DND-41 (cell line): ENCODE measurements at regions not wholly inside any gene's neighbourhood (a gene's known extent, or its start where the extent isn't known, plus 50 kb on each side); places are given as distances from the start of the nearest gene placed in this dataset.

Experiments used
- ATAC-seq: fragments of 200-7000 bp; cut with Tn5 transposase; 3 replicates; pipeline ENCODE4 v1.9.1; 2021; ENCODE audit warnings: low read depth; ENCODE audit not compliant: insufficient read depth
- DNase-seq: peaks from one replicate; pipeline ENCODE4 v3.0.0-alpha.2; 2020
- H2AFZ ChIP-seq: 2 replicates; pipeline ENCODE4 v1.6.0; 2012; ENCODE audit warnings: low read depth, low read length
- H3K27ac ChIP-seq: 2 replicates; pipeline ENCODE4 v1.5.1; 2012; ENCODE audit warnings: low read length, inconsistent platforms
- H3K27me3 ChIP-seq: fragments of 200-600 bp; sonication (generic); 2 replicates; pipeline ENCODE4 v1.6.0; 2012; ENCODE audit warnings: low read length, mild to moderate bottlenecking, inconsistent platforms; ENCODE audit not compliant: insufficient read depth, poor library complexity
- H3K36me3 ChIP-seq: 2 replicates; pipeline ENCODE4 v1.5.1; 2012; ENCODE audit warnings: low read length, inconsistent platforms; ENCODE audit not compliant: insufficient read depth
- H3K4me1 ChIP-seq: 2 replicates; pipeline ENCODE4 v1.5.1; 2012; ENCODE audit warnings: mild to moderate bottlenecking, low read length; ENCODE audit not compliant: insufficient read depth
- H3K4me2 ChIP-seq: 2 replicates; pipeline ENCODE4 v1.6.0; 2012; ENCODE audit warnings: mild to moderate bottlenecking, moderate library complexity, low read length, inconsistent platforms; ENCODE audit not compliant: insufficient read depth
- H3K4me3 ChIP-seq, 2 experiments: fragments of 200-600 bp in 1 of 2; shearing (Covaris generic) in 1 of 2; 2 replicates each; pipeline ENCODE4 v1.5.1; 2012 to 2016; ENCODE audit warnings: inconsistent platforms in 2 of 2, low read length in 2 of 2, mild to moderate bottlenecking in 2 of 2, low read depth in 1 of 2, moderate library complexity in 1 of 2
- H3K79me2 ChIP-seq: 2 replicates; pipeline ENCODE4 v1.6.0; 2012; ENCODE audit warnings: low read length, inconsistent platforms; ENCODE audit not compliant: insufficient read depth
- H3K9ac ChIP-seq: 2 replicates; pipeline ENCODE4 v1.6.0; 2012; ENCODE audit warnings: low read depth, mild to moderate bottlenecking, inconsistent platforms, low read length, moderate library complexity
- H3K9me3 ChIP-seq: 2 replicates; pipeline ENCODE4 v1.5.1; 2012; ENCODE audit warnings: low read length, moderate library complexity, mild to moderate bottlenecking, inconsistent platforms; ENCODE audit not compliant: insufficient read depth, severe bottlenecking
- H4K20me1 ChIP-seq: 2 replicates; pipeline ENCODE4 v1.6.0; 2012; ENCODE audit warnings: low read length; ENCODE audit not compliant: insufficient read depth
- EZH2 ChIP-seq: IDR thresholded peaks from 3 replicates; pipeline ENCODE4 v1.6.1; 2012; ENCODE audit warnings: borderline replicate concordance, low read depth, mild to moderate bottlenecking, moderate library complexity, low read length, inconsistent platforms; ENCODE audit not compliant: severe bottlenecking
- TF ChIP-seq, protein P1 (sequence below): IDR thresholded peaks from 2 replicates; pipeline ENCODE4 v1.5.1; 2012; ENCODE audit warnings: borderline replicate concordance, low read length, moderate library complexity, mild to moderate bottlenecking; ENCODE audit not compliant: poor library complexity, severe bottlenecking; ENCODE audit errors: extremely low read depth

- Histone ChIP-seq H3K36me3 (no peaks in the 10 kb centered on the region), H3K4me3 (no peak overlapping the region), H3K9me3 (no peaks in the 10 kb centered on the region), H3K79me2 (no peaks in the 10 kb centered on the region), H3K4me2 (no peak overlapping the region), H2AFZ (no peak overlapping the region), H3K9ac (no peak overlapping the region), H3K27me3 (no peaks in the 10 kb centered on the region), H3K4me1 (no peaks in the 10 kb centered on the region), H3K27ac (no peak overlapping the region), H4K20me1 (no peaks in the 10 kb centered on the region)
- ATAC-seq (no peak), DNase-seq (no peak)
- TF ChIP-seq, protein P1, sequence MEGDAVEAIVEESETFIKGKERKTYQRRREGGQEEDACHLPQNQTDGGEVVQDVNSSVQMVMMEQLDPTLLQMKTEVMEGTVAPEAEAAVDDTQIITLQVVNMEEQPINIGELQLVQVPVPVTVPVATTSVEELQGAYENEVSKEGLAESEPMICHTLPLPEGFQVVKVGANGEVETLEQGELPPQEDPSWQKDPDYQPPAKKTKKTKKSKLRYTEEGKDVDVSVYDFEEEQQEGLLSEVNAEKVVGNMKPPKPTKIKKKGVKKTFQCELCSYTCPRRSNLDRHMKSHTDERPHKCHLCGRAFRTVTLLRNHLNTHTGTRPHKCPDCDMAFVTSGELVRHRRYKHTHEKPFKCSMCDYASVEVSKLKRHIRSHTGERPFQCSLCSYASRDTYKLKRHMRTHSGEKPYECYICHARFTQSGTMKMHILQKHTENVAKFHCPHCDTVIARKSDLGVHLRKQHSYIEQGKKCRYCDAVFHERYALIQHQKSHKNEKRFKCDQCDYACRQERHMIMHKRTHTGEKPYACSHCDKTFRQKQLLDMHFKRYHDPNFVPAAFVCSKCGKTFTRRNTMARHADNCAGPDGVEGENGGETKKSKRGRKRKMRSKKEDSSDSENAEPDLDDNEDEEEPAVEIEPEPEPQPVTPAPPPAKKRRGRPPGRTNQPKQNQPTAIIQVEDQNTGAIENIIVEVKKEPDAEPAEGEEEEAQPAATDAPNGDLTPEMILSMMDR, result no peak
- TF ChIP-seq EZH2, result no peak
Observed at GRCh38 chr21:16752475-16752857, 760.4 kb upstream of the CXADR start.

DNA sequence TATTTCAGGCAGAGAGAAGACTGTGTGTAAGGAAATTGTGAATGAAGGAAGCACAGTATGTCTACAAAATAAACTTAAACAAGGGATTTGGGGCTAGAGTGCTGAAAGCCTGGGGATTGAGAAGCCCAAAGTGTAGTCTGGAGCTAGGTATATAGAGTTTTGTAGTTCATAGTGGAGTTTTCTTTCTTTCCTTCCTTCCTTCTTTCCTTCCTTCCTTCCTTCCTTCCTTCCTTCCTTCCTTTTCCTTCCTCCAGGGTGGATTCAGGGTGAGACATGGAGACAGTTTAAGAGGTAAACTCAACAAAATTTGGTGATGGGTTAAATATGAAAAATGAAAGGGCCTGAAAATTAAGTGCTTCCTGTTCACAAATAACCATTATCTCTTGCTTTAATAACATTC lies 757.8 kb upstream of the CXADR start:
- H3K4me2 ChIP-seq, result no peak overlapping the region
- no peaks in the 10 kb centered on the region for H3K4me1 ChIP-seq
- H2AFZ ChIP-seq, result no peak overlapping the region
- H3K79me2 ChIP-seq, result no peaks in the 10 kb centered on the region
- no peaks in the 10 kb centered on the region for H4K20me1 ChIP-seq
- H3K27ac ChIP-seq, result no peak overlapping the region
- no peaks in the 10 kb centered on the region for H3K27me3 ChIP-seq
- TF ChIP-seq, protein P1, result no peak
- TF ChIP-seq EZH2, result no peak
- ATAC-seq (no peak), DNase-seq (no peak)
- H3K36me3 ChIP-seq, result no peaks in the 10 kb centered on the region
- H3K9me3 ChIP-seq, result no peaks in the 10 kb centered on the region
- no peak overlapping the region for H3K9ac ChIP-seq
- H3K4me3 ChIP-seq, result no peak overlapping the region

GRCh38 chr21:16767201-16767600 lies 745.6 kb upstream of the CXADR start:
- Histone ChIP-seq H3K9ac (no peak overlapping the region), H3K27me3 (no peaks in the 10 kb centered on the region), H3K9me3 (no peaks in the 10 kb centered on the region), H3K79me2 (no peaks in the 10 kb centered on the region), H3K4me2 (no peak overlapping the region), H3K36me3 (no peaks in the 10 kb centered on the region), H3K27ac (no peak overlapping the region), H3K4me3 (no peak overlapping the region), H3K4me1 (no peaks in the 10 kb centered on the region), H2AFZ (no peak overlapping the region), H4K20me1 (no peaks in the 10 kb centered on the region)
- ATAC-seq (no peak), DNase-seq (no peak)
- TF ChIP-seq, protein P1, result no peak
- no peak for TF ChIP-seq EZH2

DNA sequence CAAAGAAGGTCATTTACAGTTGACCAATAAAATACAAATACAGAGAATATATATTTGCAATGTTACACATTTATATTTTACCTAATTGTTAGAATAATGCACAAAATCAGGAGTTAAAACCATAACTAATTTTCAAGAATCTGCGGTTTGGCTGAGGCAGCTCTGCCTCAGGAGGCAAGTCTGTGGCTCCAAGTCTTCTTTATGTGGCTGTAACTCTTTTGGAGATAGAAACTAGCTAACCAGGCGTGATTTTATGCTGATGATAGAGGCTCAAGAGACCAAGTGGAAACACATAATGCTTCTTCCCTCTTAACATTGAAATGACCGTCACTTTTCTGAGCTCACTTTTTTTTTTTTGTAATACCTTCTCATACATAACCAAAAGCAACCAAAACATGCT lies 744.7 kb upstream of the CXADR start:
- ATAC-seq (no peak), DNase-seq (no peak)
- H3K4me3 ChIP-seq, result no peak overlapping the region
- no peaks in the 10 kb centered on the region for H3K27me3 ChIP-seq
- no peak overlapping the region for H2AFZ ChIP-seq
- H3K9me3 ChIP-seq, result no peaks in the 10 kb centered on the region
- H4K20me1 ChIP-seq, result no peaks in the 10 kb centered on the region
- no peaks in the 10 kb centered on the region for H3K79me2 ChIP-seq
- H3K9ac ChIP-seq, result no peak overlapping the region
- H3K4me1 ChIP-seq, result no peaks in the 10 kb centered on the region
- no peak overlapping the region for H3K27ac ChIP-seq
- no peak overlapping the region for H3K4me2 ChIP-seq
- TF ChIP-seq, protein P1, result no peak
- TF ChIP-seq EZH2, result no peak
- H3K36me3 ChIP-seq, result no peaks in the 10 kb centered on the region
